CD4-positive, alpha-beta memory T cell (primary cell): ENCODE measurements at regions not wholly inside any gene's neighbourhood (a gene's known extent, or its start where the extent isn't known, plus 50 kb on each side); places are given as distances from the start of the nearest gene placed in this dataset.

Experiments used
- CTCF ChIA-PET: fragments of 350-600 bp; sonication (Branson Sonifier 250); formaldehyde crosslinking; loops from one replicate; lab custom pipeline; 2021; ENCODE audit warnings: inconsistent platforms; ENCODE audit not compliant: partially characterized antibody; lab: Charles Lee
- POLR2A ChIA-PET: fragments of 350-600 bp; sonication (Branson Sonifier 250); formaldehyde crosslinking; loops from one replicate; lab custom pipeline; 2021; ENCODE audit not compliant: partially characterized antibody; lab: Charles Lee
- DNase-seq, 5 donors: peaks; one replicate each; pipeline versions ENCODE4 v3.0.0 to v3.0.0-alpha.2; 2020 to 2022; ENCODE audit warnings: mixed read lengths in 1 of 5
- H3K27ac ChIP-seq: one replicate; pipeline ENCODE4 v1.7.0; 2013; ENCODE audit warnings: low read depth, low read length
- H3K27me3 ChIP-seq: 2 replicates; pipeline ENCODE4 v1.7.0; 2013; ENCODE audit warnings: mild to moderate bottlenecking, low read length, moderate library complexity; ENCODE audit not compliant: insufficient read depth
- H3K36me3 ChIP-seq: 2 replicates; pipeline ENCODE4 v1.7.0; 2013; ENCODE audit warnings: mild to moderate bottlenecking, low read length, moderate library complexity; ENCODE audit not compliant: insufficient read depth
- H3K4me1 ChIP-seq: 2 replicates; pipeline ENCODE4 v1.7.0; 2013; ENCODE audit warnings: mild to moderate bottlenecking, low read length, moderate library complexity; ENCODE audit not compliant: insufficient read depth
- H3K4me3 ChIP-seq, 2 donors: one replicate each; pipeline ENCODE4 v1.7.0; 2013; ENCODE audit warnings: low read length in 2 of 2, mild to moderate bottlenecking in 1 of 2
- H3K9me3 ChIP-seq, 2 donors: one replicate each; pipeline ENCODE4 v1.7.0; 2013; ENCODE audit warnings: low read length in 2 of 2, control low read depth in 1 of 2; ENCODE audit not compliant: control insufficient read depth in 1 of 2
- H3K27ac Mint-ChIP-seq, 7 donors: one replicate each; pipeline ENCODE4 v1.8.0; 2020 to 2021; ENCODE audit warnings: mixed read lengths in 7 of 7, mild to moderate bottlenecking in 6 of 7, inconsistent platforms in 3 of 7, moderate library complexity in 3 of 7
- H3K27me3 Mint-ChIP-seq, 2 donors: one replicate each; pipeline ENCODE4 v1.8.0; 2020 to 2021; ENCODE audit warnings: mixed read lengths in 2 of 2
- H3K36me3 Mint-ChIP-seq, 2 donors: one replicate each; pipeline ENCODE4 v1.8.0; 2020 to 2021; ENCODE audit warnings: mixed read lengths in 2 of 2, inconsistent platforms in 1 of 2, mild to moderate bottlenecking in 1 of 2
- H3K4me1 Mint-ChIP-seq, 4 donors: one replicate each; pipeline ENCODE4 v1.8.0; 2020 to 2021; ENCODE audit warnings: mixed read lengths in 4 of 4, mild to moderate bottlenecking in 1 of 4
- H3K4me3 Mint-ChIP-seq, 8 donors: one replicate each; pipeline ENCODE4 v1.8.0; 2020 to 2021; ENCODE audit warnings: mixed read lengths in 8 of 8, mild to moderate bottlenecking in 7 of 8, moderate library complexity in 6 of 8, inconsistent platforms in 3 of 8
- H3K9me3 Mint-ChIP-seq, 8 donors: one replicate each; pipeline ENCODE4 v1.8.0; 2020 to 2021; ENCODE audit warnings: mixed read lengths in 8 of 8, mild to moderate bottlenecking in 5 of 8, inconsistent platforms in 3 of 8, moderate library complexity in 1 of 8
- intact Hi-C: fragments of 100-400 bp; cut with micrococcal nuclease; formaldehyde crosslinking; loops from one replicate; pipeline ENCODE4 v1.15.1; 2023

GRCh38 chr2:212646698-212647366 is 108.2 kb upstream of the ERBB4 start:
- Mint-ChIP-seq H3K36me3 (no peaks in the 10 kb centered on the region), H3K27ac (no peak overlapping the region), H3K27me3 (peaks cover under 1 to 1% of the 10 kb centered on the region in 2 donors), H3K4me3 (no peak overlapping the region), H3K4me1 (no peaks in the 10 kb centered on the region), H3K9me3 (peaks cover 0 to 9% (median under 1%) of the 10 kb centered on the region in 8 donors)
- Histone ChIP-seq H3K36me3 (no peaks in the 10 kb centered on the region), H3K9me3 (no peaks in the 10 kb centered on the region), H3K27ac (no peak overlapping the region), H3K4me3 (no peak overlapping the region), H3K27me3 (no peaks in the 10 kb centered on the region), H3K4me1 (no peaks in the 10 kb centered on the region)
- ChIA-PET CTCF (no interaction called here), POLR2A (no interaction called here)
- intact Hi-C loops = no loop called here
- DNase-seq = no peak

GRCh38 chr2:212644195-212644837 is 105.7 kb upstream of the ERBB4 start:
- POLR2A ChIA-PET = no interaction called here

GRCh38 chr2:212640428-212640827 is 101.8 kb upstream of the ERBB4 start:
- H3K27me3 Mint-ChIP-seq = peaks cover 2 to 4% of the 10 kb centered on the region in 2 donors
- Histone ChIP-seq H3K9me3 (no peaks in the 10 kb centered on the region), H3K27ac (no peak overlapping the region), H3K4me3 (no peak overlapping the region), H3K27me3 (no peaks in the 10 kb centered on the region), H3K4me1 (no peaks in the 10 kb centered on the region), H3K36me3 (no peaks in the 10 kb centered on the region)
- CTCF ChIA-PET = no interaction called here
- no peaks in the 10 kb centered on the region for H3K4me1 Mint-ChIP-seq
- POLR2A ChIA-PET = no interaction called here
- no peak overlapping the region for H3K4me3 Mint-ChIP-seq
- H3K27ac Mint-ChIP-seq = no peak overlapping the region
- H3K9me3 Mint-ChIP-seq = peaks cover 0 to 8% (median 3%) of the 10 kb centered on the region in 8 donors
- H3K36me3 Mint-ChIP-seq = no peaks in the 10 kb centered on the region
- intact Hi-C loops = no loop called here
- no peak for DNase-seq

More at GRCh38 chr2:212644195-212644837, 105.7 kb upstream of the ERBB4 start:
- intact Hi-C loops = no loop called here
- H3K36me3 ChIP-seq = no peaks in the 10 kb centered on the region
- no peaks in the 10 kb centered on the region for H3K4me1 ChIP-seq
- Mint-ChIP-seq H3K36me3 (no peaks in the 10 kb centered on the region), H3K27me3 (peaks cover 2 to 4% of the 10 kb centered on the region in 2 donors), H3K27ac (no peak overlapping the region), H3K4me1 (no peaks in the 10 kb centered on the region), H3K9me3 (peaks cover 0 to 5% (median under 1%) of the 10 kb centered on the region in 8 donors), H3K4me3 (no peak overlapping the region)
- no peaks in the 10 kb centered on the region for H3K9me3 ChIP-seq
- no peak overlapping the region for H3K27ac ChIP-seq
- no peaks in the 10 kb centered on the region for H3K27me3 ChIP-seq
- no peak for DNase-seq
- no peak overlapping the region for H3K4me3 ChIP-seq
- CTCF ChIA-PET = no interaction called here

GRCh38 chr2:212638694-212639093 is 100.1 kb upstream of the ERBB4 start:
- peaks cover 0 to 5% (median 3%) of the 10 kb centered on the region in 8 donors for H3K9me3 Mint-ChIP-seq
- CTCF ChIA-PET = no interaction called here

GRCh38 chr2:212628586-212628985 is 90.0 kb upstream of the ERBB4 start:
- Histone ChIP-seq H3K4me1 (no peaks in the 10 kb centered on the region), H3K27me3 (no peaks in the 10 kb centered on the region), H3K4me3 (no peak overlapping the region), H3K36me3 (no peaks in the 10 kb centered on the region), H3K9me3 (no peaks in the 10 kb centered on the region), H3K27ac (no peak overlapping the region)
- POLR2A ChIA-PET = no interaction called here
- intact Hi-C loops = no loop called here
- Mint-ChIP-seq H3K4me1 (no peaks in the 10 kb centered on the region), H3K27ac (no peak overlapping the region), H3K9me3 (peaks cover 0 to 7% (median 3%) of the 10 kb centered on the region in 8 donors), H3K4me3 (no peak overlapping the region), H3K27me3 (no peaks in the 10 kb centered on the region), H3K36me3 (no peaks in the 10 kb centered on the region)
- DNase-seq = no peak
- CTCF ChIA-PET = no interaction called here

More at GRCh38 chr2:212638694-212639093, 100.1 kb upstream of the ERBB4 start:
- H3K4me3 ChIP-seq = no peak overlapping the region
- no peak overlapping the region for H3K4me3 Mint-ChIP-seq
- no peaks in the 10 kb centered on the region for H3K4me1 Mint-ChIP-seq
- DNase-seq = no peak
- no peaks in the 10 kb centered on the region for H3K4me1 ChIP-seq
- intact Hi-C loops = no loop called here
- POLR2A ChIA-PET = no interaction called here
- H3K36me3 ChIP-seq = no peaks in the 10 kb centered on the region
- no peak overlapping the region for H3K27ac Mint-ChIP-seq
- no peak overlapping the region for H3K27ac ChIP-seq
- no peaks in the 10 kb centered on the region for H3K27me3 ChIP-seq
- H3K36me3 Mint-ChIP-seq = no peaks in the 10 kb centered on the region
- no peaks in the 10 kb centered on the region for H3K9me3 ChIP-seq
- H3K27me3 Mint-ChIP-seq = peaks cover 2 to 4% of the 10 kb centered on the region in 2 donors

- no peaks in the 10 kb centered on the region for H3K27me3 ChIP-seq
- H3K4me3 ChIP-seq = no peak overlapping the region
- Mint-ChIP-seq H3K4me3 (no peak overlapping the region), H3K9me3 (peaks cover 0 to 12% (median 4%) of the 10 kb centered on the region in 8 donors), H3K4me1 (no peaks in the 10 kb centered on the region), H3K27ac (no peak overlapping the region), H3K27me3 (no peaks in the 10 kb centered on the region), H3K36me3 (no peaks in the 10 kb centered on the region)
- intact Hi-C loops = no loop called here
- H3K9me3 ChIP-seq = no peaks in the 10 kb centered on the region
- no peak overlapping the region for H3K27ac ChIP-seq
- no peaks in the 10 kb centered on the region for H3K4me1 ChIP-seq
- ChIA-PET POLR2A (no interaction called here), CTCF (no interaction called here)
- no peaks in the 10 kb centered on the region for H3K36me3 ChIP-seq
- no peak for DNase-seq
Measured at GRCh38 chr2:212626371-212626918, 87.8 kb upstream of the ERBB4 start.

- intact Hi-C loops = no loop called here
- Mint-ChIP-seq H3K36me3 (no peaks in the 10 kb centered on the region), H3K27me3 (no peaks in the 10 kb centered on the region), H3K4me3 (no peak overlapping the region), H3K27ac (no peak overlapping the region), H3K4me1 (no peaks in the 10 kb centered on the region), H3K9me3 (peaks cover 0 to 12% (median 1%) of the 10 kb centered on the region in 8 donors)
- no peak for DNase-seq
- no peak overlapping the region for H3K4me3 ChIP-seq
- no peaks in the 10 kb centered on the region for H3K27me3 ChIP-seq
- H3K27ac ChIP-seq = no peak overlapping the region
- H3K9me3 ChIP-seq = no peaks in the 10 kb centered on the region
- POLR2A ChIA-PET = no interaction called here
- no peaks in the 10 kb centered on the region for H3K4me1 ChIP-seq
- CTCF ChIA-PET = no interaction called here
- no peaks in the 10 kb centered on the region for H3K36me3 ChIP-seq
Measured at GRCh38 chr2:212619954-212620353, 81.4 kb upstream of the ERBB4 start.
